Amygdala (tissue), 56 donors: ENCODE measurements at regions not wholly inside any gene's neighbourhood (a gene's known extent, or its start where the extent isn't known, plus 50 kb on each side); places are given as distances from the start of the nearest gene placed in this dataset.
"Not testable (repeated sequence)": the region's sequence is repeated elsewhere in the genome, so short reads cannot be mapped to it uniquely, and the experiment has no call there.

ENCODE experiments used
- DNase-seq, 56 donors: peaks; one replicate each; lab custom pipeline; 2025; lab: John Stamatoyannopoulos, UW

GRCh38 chr9:102740578-102740977 lies 254.6 kb upstream of the CYLC2 start:
- no peak for DNase-seq

GRCh38 chr9:102728946-102729345 lies 266.2 kb upstream of the CYLC2 start:
- DNase-seq: no peak

GRCh38 chr9:102714184-102714583 lies 280.9 kb upstream of the CYLC2 start:
- no peak for DNase-seq

GRCh38 chr9:102712910-102713309 lies 282.2 kb upstream of the CYLC2 start:
- not testable (repeated sequence) for DNase-seq

- no peak for DNase-seq
These were observed 294.2 kb upstream of the CYLC2 start for GRCh38 chr9:102700936-102701335.

- DNase-seq: no peak
These were observed 325.9 kb upstream of the CYLC2 start for GRCh38 chr9:102669220-102669619.

- no peak for DNase-seq
These were observed 342.7 kb upstream of the CYLC2 start for GRCh38 chr9:102652471-102652870.

GRCh38 chr9:102650896-102651295 lies 344.2 kb upstream of the CYLC2 start:
- DNase-seq: no peak

- DNase-seq: no peak
These were observed 352.5 kb upstream of the CYLC2 start for GRCh38 chr9:102642651-102643050.

GRCh38 chr9:102631559-102631958 lies 363.6 kb upstream of the CYLC2 start:
- DNase-seq: no peak

- DNase-seq: no peak
These were observed 385.7 kb upstream of the CYLC2 start for GRCh38 chr9:102609461-102609860.

GRCh38 chr9:102603198-102604195 lies 391.6 kb upstream of the CYLC2 start:
- DNase-seq: not testable (repeated sequence)

GRCh38 chr9:102594241-102594640 lies 400.9 kb upstream of the CYLC2 start:
- no peak for DNase-seq

- DNase-seq: no peak
These were observed 407.9 kb upstream of the CYLC2 start for GRCh38 chr9:102587281-102587680.

- DNase-seq: no peak
These were observed 425.7 kb upstream of the CYLC2 start for GRCh38 chr9:102569436-102569835.

- DNase-seq: no peak
These were observed 443.8 kb upstream of the CYLC2 start for GRCh38 chr9:102551346-102551745.

- no peak for DNase-seq
These were observed 444.2 kb upstream of the CYLC2 start for GRCh38 chr9:102550886-102551285.

- no peak for DNase-seq
These were observed 444.9 kb upstream of the CYLC2 start for GRCh38 chr9:102550266-102550665.

- DNase-seq: no peak
These were observed 461.1 kb upstream of the CYLC2 start for GRCh38 chr9:102534031-102534430.

GRCh38 chr9:102521097-102521755 lies 473.9 kb upstream of the CYLC2 start:
- no peak for DNase-seq

GRCh38 chr9:102519423-102519822 lies 475.7 kb upstream of the CYLC2 start:
- DNase-seq: no peak

GRCh38 chr9:102518324-102518723 lies 476.8 kb upstream of the CYLC2 start:
- no peak for DNase-seq
